Activated T-helper 2 cell treated with anti-CD3 and anti-CD28 coated beads, Interferon-gamma antibody, Interleukin-2, Interleukin-4, amounts not matched to agents 10 μg/mL and 5 μg/mL and 100 μg/mL, durations not matched to agents 14 hours and 24 hours and 36 hours (primary cell): ENCODE measurements at regions not wholly inside any gene's neighbourhood (a gene's known extent, or its start where the extent isn't known, plus 50 kb on each side); places are given as distances from the start of the nearest gene placed in this dataset.

Experiments
- DNase-seq: peaks from one replicate; pipeline ENCODE4 v3.0.0; 2021; ENCODE audit warnings: low spot score
- H3K27ac Mint-ChIP-seq: one replicate; pipeline ENCODE4 v1.8.0; 2021; ENCODE audit warnings: mixed read lengths
- H3K27me3 Mint-ChIP-seq: one replicate; pipeline ENCODE4 v1.8.0; 2021; ENCODE audit warnings: low read depth, mixed read lengths
- H3K36me3 Mint-ChIP-seq: one replicate; pipeline ENCODE4 v1.8.0; 2021; ENCODE audit warnings: low read depth, mixed read lengths
- H3K4me1 Mint-ChIP-seq: one replicate; pipeline ENCODE4 v1.8.0; 2021; ENCODE audit warnings: low read depth, mixed read lengths
- H3K4me3 Mint-ChIP-seq: one replicate; pipeline ENCODE4 v1.8.0; 2021; ENCODE audit warnings: low read depth, mild to moderate bottlenecking, moderate library complexity, mixed read lengths
- H3K9me3 Mint-ChIP-seq: one replicate; pipeline ENCODE4 v1.8.0; 2021; ENCODE audit warnings: mixed read lengths
- intact Hi-C: fragments of 100-400 bp; cut with micrococcal nuclease; formaldehyde crosslinking; loops from one replicate; pipeline ENCODE4 v1.15.1; 2023

- no peak for DNase-seq
- Mint-ChIP-seq H3K27me3 (no peaks in the 10 kb centered on the region), H3K4me3 (no peak overlapping the region), H3K27ac (no peak overlapping the region), H3K9me3 (no peaks in the 10 kb centered on the region), H3K36me3 (no peaks in the 10 kb centered on the region), H3K4me1 (no peaks in the 10 kb centered on the region)
- intact Hi-C loops: no loop called here
These were observed 145.8 kb downstream of the BARX1 start for GRCh38 chr9:93809204-93809940.

DNA sequence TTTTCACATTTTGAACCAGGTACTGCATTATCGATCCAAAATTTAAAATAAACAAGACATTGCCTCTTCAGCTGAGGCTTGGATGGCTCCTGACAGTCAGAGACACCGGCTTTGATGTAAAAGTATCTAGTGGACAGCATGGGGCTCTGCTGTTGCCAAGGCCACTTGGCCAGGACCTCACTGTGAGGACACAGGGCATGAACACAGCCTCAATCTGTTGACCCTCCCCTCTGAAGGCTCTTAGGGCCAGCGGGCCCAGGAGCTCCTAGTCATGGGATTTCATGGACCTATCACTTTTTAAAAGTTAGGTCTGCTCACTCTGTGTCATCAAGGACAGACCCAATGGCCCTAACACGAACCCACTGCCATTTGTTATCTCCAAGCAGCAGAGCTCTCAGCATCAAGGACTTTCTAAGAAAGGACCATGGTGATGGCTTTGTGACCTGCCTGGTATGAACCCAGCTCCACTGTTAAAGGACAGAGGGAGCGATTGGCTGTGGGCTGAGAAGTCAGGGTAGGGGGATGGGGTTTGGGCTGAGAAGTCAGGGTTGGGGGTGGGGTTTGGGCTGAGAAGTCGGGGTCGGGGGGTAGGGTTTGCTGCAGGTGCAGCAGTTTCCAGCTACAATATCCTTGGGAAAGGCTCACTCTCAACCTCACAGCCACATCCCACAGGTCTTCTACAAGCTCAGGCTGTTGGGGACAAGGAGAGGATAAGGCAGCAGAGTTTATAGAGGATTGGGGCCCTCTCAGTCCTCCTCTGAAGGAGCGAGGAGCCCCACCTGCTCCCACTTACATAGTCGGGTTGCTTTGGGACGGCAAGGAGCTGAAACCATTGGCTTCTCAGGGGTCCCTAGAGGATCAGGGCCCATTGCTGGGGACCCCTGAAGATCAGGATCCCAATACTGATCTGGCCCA lies 146.8 kb downstream of the BARX1 start:
- intact Hi-C loops: no loop called here
- no peak overlapping the region for H3K4me3 Mint-ChIP-seq
- no peaks in the 10 kb centered on the region for H3K9me3 Mint-ChIP-seq
- no peak for DNase-seq
- H3K27ac Mint-ChIP-seq: no peak overlapping the region
- no peaks in the 10 kb centered on the region for H3K27me3 Mint-ChIP-seq
- no peaks in the 10 kb centered on the region for H3K36me3 Mint-ChIP-seq
- H3K4me1 Mint-ChIP-seq: no peaks in the 10 kb centered on the region

- DNase-seq: no peak
- Mint-ChIP-seq H3K4me3 (no peak overlapping the region), H3K27me3 (no peaks in the 10 kb centered on the region), H3K27ac (no peak overlapping the region), H3K4me1 (no peaks in the 10 kb centered on the region), H3K36me3 (no peaks in the 10 kb centered on the region), H3K9me3 (peaks cover 2% of the 10 kb centered on the region)
- intact Hi-C loops: no loop called here
These were observed 147.7 kb downstream of the BARX1 start for GRCh38 chr9:93807166-93808074.

- Mint-ChIP-seq H3K27me3 (peaks cover 3% of the 10 kb centered on the region), H3K4me1 (no peaks in the 10 kb centered on the region), H3K36me3 (no peaks in the 10 kb centered on the region), H3K4me3 (no peak overlapping the region), H3K27ac (no peak overlapping the region), H3K9me3 (peaks cover 2% of the 10 kb centered on the region)
- intact Hi-C loops: no loop called here
- no peak for DNase-seq
These were observed 153.4 kb downstream of the BARX1 start for GRCh38 chr9:93801581-93802284.

- no peaks in the 10 kb centered on the region for H3K36me3 Mint-ChIP-seq
- peaks cover 3% of the 10 kb centered on the region for H3K27me3 Mint-ChIP-seq
- no peak overlapping the region for H3K4me3 Mint-ChIP-seq
- no peaks in the 10 kb centered on the region for H3K4me1 Mint-ChIP-seq
- no peak for DNase-seq
- no peak overlapping the region for H3K27ac Mint-ChIP-seq
- peaks cover 2% of the 10 kb centered on the region for H3K9me3 Mint-ChIP-seq
- intact Hi-C loops: no loop called here
These were observed 154.0 kb downstream of the BARX1 start for GRCh38 chr9:93801120-93801519.

GRCh38 chr9:93792358-93792757 lies 162.8 kb downstream of the BARX1 start:
- H3K27me3 Mint-ChIP-seq: peaks cover 11% of the 10 kb centered on the region
- no peaks in the 10 kb centered on the region for H3K36me3 Mint-ChIP-seq
- no peak overlapping the region for H3K4me3 Mint-ChIP-seq
- DNase-seq: no peak
- no peaks in the 10 kb centered on the region for H3K4me1 Mint-ChIP-seq
- H3K9me3 Mint-ChIP-seq: no peaks in the 10 kb centered on the region
- intact Hi-C loops: no loop called here
- no peak overlapping the region for H3K27ac Mint-ChIP-seq

GRCh38 chr9:93786204-93786603 lies 169.0 kb downstream of the BARX1 start:
- H3K27me3 Mint-ChIP-seq: peaks cover 35% of the 10 kb centered on the region
- H3K36me3 Mint-ChIP-seq: no peaks in the 10 kb centered on the region
- no peak for DNase-seq
- H3K9me3 Mint-ChIP-seq: no peaks in the 10 kb centered on the region
- no peaks in the 10 kb centered on the region for H3K4me1 Mint-ChIP-seq
- no peak overlapping the region for H3K27ac Mint-ChIP-seq
- H3K4me3 Mint-ChIP-seq: no peak overlapping the region
- intact Hi-C loops: no loop called here

- Mint-ChIP-seq H3K4me1 (no peaks in the 10 kb centered on the region), H3K9me3 (no peaks in the 10 kb centered on the region), H3K27ac (no peak overlapping the region), H3K36me3 (no peaks in the 10 kb centered on the region), H3K4me3 (no peak overlapping the region), H3K27me3 (peaks cover 7% of the 10 kb centered on the region)
- no peak for DNase-seq
- intact Hi-C loops: no loop called here
These were observed 178.3 kb downstream of the BARX1 start for GRCh38 chr9:93776873-93777272.

DNA sequence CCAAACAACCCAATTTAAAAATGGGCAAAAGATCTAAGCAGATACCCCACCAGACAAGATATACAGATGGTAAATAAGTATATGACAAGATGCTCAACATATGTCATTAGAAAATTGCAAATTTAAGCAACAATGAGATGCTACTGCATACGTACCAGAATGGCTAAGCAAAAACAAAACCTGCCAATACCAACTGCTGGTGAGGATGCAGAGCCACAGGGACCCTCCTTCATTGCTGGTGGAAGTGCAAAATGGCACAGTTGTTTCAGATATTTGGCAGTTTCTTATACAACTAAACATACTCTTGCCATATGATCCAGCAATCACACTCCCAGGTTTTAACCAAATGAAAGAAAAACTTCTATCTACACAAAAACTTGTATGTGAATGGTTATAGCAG lies 178.9 kb downstream of the BARX1 start:
- intact Hi-C loops: no loop called here
- no peak overlapping the region for H3K27ac Mint-ChIP-seq
- no peaks in the 10 kb centered on the region for H3K36me3 Mint-ChIP-seq
- H3K4me3 Mint-ChIP-seq: no peak overlapping the region
- peaks cover 5% of the 10 kb centered on the region for H3K27me3 Mint-ChIP-seq
- no peaks in the 10 kb centered on the region for H3K9me3 Mint-ChIP-seq
- DNase-seq: no peak
- no peaks in the 10 kb centered on the region for H3K4me1 Mint-ChIP-seq

DNA sequence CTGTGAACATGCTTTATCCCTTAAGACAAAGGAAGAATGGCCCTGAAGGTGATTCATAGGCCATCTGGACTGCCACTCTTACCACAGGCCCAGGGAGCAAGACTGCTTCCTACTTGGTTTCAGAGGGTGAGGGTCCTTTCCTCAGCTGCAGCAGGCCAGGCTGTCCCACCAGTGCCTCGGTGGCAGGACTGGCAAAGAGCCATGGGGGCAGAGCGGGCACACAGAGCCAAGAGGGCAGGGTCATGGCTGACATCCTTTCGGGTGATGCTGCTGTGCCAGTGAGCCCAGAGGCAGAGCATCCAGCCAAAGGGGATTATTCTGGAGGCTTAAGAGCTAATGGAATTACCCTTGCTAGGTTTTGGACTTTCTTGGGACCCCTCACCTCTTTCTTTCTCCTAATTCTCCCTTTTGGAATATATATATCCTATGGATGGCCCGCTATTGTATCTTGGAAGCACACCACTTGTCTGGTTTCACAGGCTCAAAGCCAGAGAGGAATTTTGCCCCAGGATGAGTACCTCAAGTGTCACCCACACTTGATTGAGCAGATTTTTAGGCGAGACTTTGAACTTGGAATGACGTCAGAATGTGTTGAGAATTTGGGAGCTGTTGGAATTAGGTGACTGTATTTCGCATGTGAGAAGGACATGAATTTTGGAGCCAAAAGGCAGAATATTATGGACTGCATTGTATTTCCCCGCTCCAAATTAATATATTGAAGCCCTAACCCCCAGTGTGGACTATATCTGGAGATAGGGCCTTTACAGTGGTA lies 180.6 kb downstream of the BARX1 start:
- no peak for DNase-seq
- no peaks in the 10 kb centered on the region for H3K36me3 Mint-ChIP-seq
- intact Hi-C loops: no loop called here
- H3K27me3 Mint-ChIP-seq: peaks cover 2% of the 10 kb centered on the region
- H3K9me3 Mint-ChIP-seq: no peaks in the 10 kb centered on the region
- no peak overlapping the region for H3K4me3 Mint-ChIP-seq
- H3K4me1 Mint-ChIP-seq: no peaks in the 10 kb centered on the region
- no peak overlapping the region for H3K27ac Mint-ChIP-seq

- Mint-ChIP-seq H3K27me3 (no peaks in the 10 kb centered on the region), H3K36me3 (no peaks in the 10 kb centered on the region), H3K4me1 (no peaks in the 10 kb centered on the region), H3K27ac (no peak overlapping the region), H3K4me3 (no peak overlapping the region), H3K9me3 (peaks cover 2% of the 10 kb centered on the region)
- intact Hi-C loops: no loop called here
- no peak for DNase-seq
These were observed 183.9 kb downstream of the BARX1 start for GRCh38 chr9:93771276-93771675.

GRCh38 chr9:93761822-93762221 lies 185.4 kb downstream of the PHF2 start:
- no peaks in the 10 kb centered on the region for H3K36me3 Mint-ChIP-seq
- H3K4me1 Mint-ChIP-seq: no peaks in the 10 kb centered on the region
- H3K27ac Mint-ChIP-seq: no peak overlapping the region
- H3K27me3 Mint-ChIP-seq: peaks cover 4% of the 10 kb centered on the region
- H3K4me3 Mint-ChIP-seq: no peak overlapping the region
- intact Hi-C loops: no loop called here
- H3K9me3 Mint-ChIP-seq: peaks cover 21% of the 10 kb centered on the region
- no peak for DNase-seq
